Astrocyte (in vitro differentiated cells and primary cell): ENCODE measurements at regions not wholly inside any gene's neighbourhood (a gene's known extent, or its start where the extent isn't known, plus 50 kb on each side); places are given as distances from the start of the nearest gene placed in this dataset.

Experiments used
- DNase-seq: peaks from one replicate; pipeline ENCODE4 v3.0.0-alpha.2; 2010; ENCODE audit warnings: low read depth
- FAIRE-seq: peaks from 2 replicates; lab custom pipeline; 2011; peaks lifted over from hg19 to GRCh38; lab: Jason Lieb, UNC
- H2AFZ ChIP-seq: 2 replicates; pipeline ENCODE4 v1.6.0; 2012; ENCODE audit warnings: low read depth, low read length, inconsistent platforms
- H3K27ac ChIP-seq: 2 replicates; pipeline ENCODE4 v1.5.1; 2011; ENCODE audit warnings: low read depth, low read length, inconsistent platforms
- H3K27me3 ChIP-seq: 2 replicates; pipeline ENCODE4 v1.6.0; 2011; ENCODE audit warnings: low read length, inconsistent platforms; ENCODE audit not compliant: insufficient read depth
- H3K36me3 ChIP-seq: 2 replicates; pipeline ENCODE4 v1.5.1; 2011; ENCODE audit warnings: low read length, inconsistent platforms; ENCODE audit not compliant: insufficient read depth
- H3K4me1 ChIP-seq: 2 replicates; pipeline ENCODE4 v1.5.1; 2011; ENCODE audit warnings: low read length, inconsistent platforms; ENCODE audit not compliant: insufficient read depth
- H3K4me2 ChIP-seq: 2 replicates; pipeline ENCODE4 v1.6.0; 2012; ENCODE audit warnings: low read length, inconsistent platforms
- H3K4me3 ChIP-seq: 2 replicates; pipeline ENCODE4 v1.5.1; 2011; ENCODE audit warnings: low read depth, mild to moderate bottlenecking, low read length, inconsistent platforms; ENCODE audit not compliant: insufficient read depth
- H3K79me2 ChIP-seq: 2 replicates; pipeline ENCODE4 v1.6.0; 2012; ENCODE audit warnings: mild to moderate bottlenecking, low read length, inconsistent platforms; ENCODE audit not compliant: insufficient read depth
- H3K9ac ChIP-seq: 2 replicates; pipeline ENCODE4 v1.6.0; 2012; ENCODE audit warnings: mild to moderate bottlenecking, low read length, inconsistent platforms
- H3K9me3 ChIP-seq: 2 replicates; pipeline ENCODE4 v1.5.1; 2012; ENCODE audit warnings: low read depth, mild to moderate bottlenecking, low read length, inconsistent platforms; ENCODE audit not compliant: insufficient read depth
- H4K20me1 ChIP-seq: 2 replicates; pipeline ENCODE4 v1.6.0; 2012; ENCODE audit warnings: low read length, inconsistent platforms; ENCODE audit not compliant: insufficient read depth
- H3K27ac Mint-ChIP-seq: one replicate; pipeline ENCODE4 v1.8.0; 2021; ENCODE audit warnings: mild to moderate bottlenecking, mixed read lengths; ENCODE audit not compliant: unreplicated experiment
- H3K27me3 Mint-ChIP-seq: one replicate; pipeline ENCODE4 v1.8.0; 2021; ENCODE audit warnings: low read depth, mixed read lengths; ENCODE audit not compliant: unreplicated experiment
- H3K36me3 Mint-ChIP-seq: one replicate; pipeline ENCODE4 v1.8.0; 2021; ENCODE audit warnings: low read depth, mixed read lengths; ENCODE audit not compliant: unreplicated experiment
- H3K4me1 Mint-ChIP-seq: one replicate; pipeline ENCODE4 v1.8.0; 2021; ENCODE audit warnings: low read depth, mixed read lengths; ENCODE audit not compliant: unreplicated experiment
- H3K4me3 Mint-ChIP-seq: one replicate; pipeline ENCODE4 v1.8.0; 2021; ENCODE audit warnings: mild to moderate bottlenecking, moderate library complexity, mixed read lengths; ENCODE audit not compliant: unreplicated experiment
- H3K9me3 Mint-ChIP-seq: one replicate; pipeline ENCODE4 v1.8.0; 2021; ENCODE audit warnings: mild to moderate bottlenecking, mixed read lengths; ENCODE audit not compliant: unreplicated experiment
- CTCF ChIP-seq: IDR thresholded peaks from 2 replicates; pipeline ENCODE4 v1.5.1; 2011; ENCODE audit warnings: low read depth, mild to moderate bottlenecking, inconsistent platforms, low read length, moderate library complexity; ENCODE audit not compliant: insufficient read depth
- EZH2 ChIP-seq: IDR thresholded peaks from 2 replicates; pipeline ENCODE4 v1.6.1; 2012; ENCODE audit warnings: mild to moderate bottlenecking, low read length, inconsistent platforms; ENCODE audit not compliant: insufficient read depth

DNA sequence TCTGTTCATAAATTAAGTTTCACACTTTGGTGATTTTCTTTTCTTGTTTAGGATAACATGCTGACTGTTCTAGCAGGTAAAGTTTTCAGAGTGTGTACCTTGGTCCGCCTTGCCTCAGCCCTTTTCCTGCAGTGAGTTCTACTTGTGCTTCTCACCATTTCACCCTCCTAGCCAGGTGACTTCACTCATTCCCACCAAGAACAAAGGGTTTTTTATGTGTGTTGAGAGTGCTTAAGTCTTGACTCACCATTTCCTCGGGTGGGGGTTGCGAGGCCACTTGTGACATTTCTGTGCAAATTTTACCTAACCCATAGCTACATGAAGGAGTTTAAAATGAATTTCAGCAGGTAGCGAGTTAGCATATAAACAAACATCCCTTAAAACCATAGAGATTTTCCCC lies 81.4 kb downstream of the C3orf38 start:
- no peak for TF ChIP-seq EZH2
- TF ChIP-seq CTCF: no peak
- H4K20me1 ChIP-seq: no peaks in the 10 kb centered on the region
- Mint-ChIP-seq H3K9me3 (no peaks in the 10 kb centered on the region), H3K4me3 (no peak overlapping the region), H3K36me3 (no peaks in the 10 kb centered on the region), H3K27ac (peak overlapping the region; percentile 84), H3K27me3 (no peaks in the 10 kb centered on the region), H3K4me1 (peaks cover 17% of the 10 kb centered on the region)
- H3K79me2 ChIP-seq: no peaks in the 10 kb centered on the region
- no peak overlapping the region for H3K9ac ChIP-seq
- no peak overlapping the region for H2AFZ ChIP-seq
- DNase-seq (peak; percentile 44), FAIRE-seq (no peak)
- H3K4me3 ChIP-seq: no peak overlapping the region
- no peaks in the 10 kb centered on the region for H3K9me3 ChIP-seq
- H3K27me3 ChIP-seq: no peaks in the 10 kb centered on the region
- H3K4me2 ChIP-seq: peak overlapping the region; percentile 47
- H3K4me1 ChIP-seq: peaks cover 3% of the 10 kb centered on the region
- H3K36me3 ChIP-seq: no peaks in the 10 kb centered on the region
- H3K27ac ChIP-seq: no peak overlapping the region

GRCh38 chr3:88231632-88232031 lies 81.9 kb downstream of the C3orf38 start:
- Histone ChIP-seq H3K9me3 (no peaks in the 10 kb centered on the region), H3K4me2 (peak overlapping the region; percentile 47), H2AFZ (no peak overlapping the region), H3K9ac (no peak overlapping the region), H3K36me3 (no peaks in the 10 kb centered on the region), H3K27ac (no peak overlapping the region), H3K4me1 (peaks cover 3% of the 10 kb centered on the region), H3K27me3 (no peaks in the 10 kb centered on the region), H3K4me3 (no peak overlapping the region), H3K79me2 (no peaks in the 10 kb centered on the region), H4K20me1 (no peaks in the 10 kb centered on the region)
- no peaks in the 10 kb centered on the region for H3K27me3 Mint-ChIP-seq
- FAIRE-seq (no peak), DNase-seq (no peak)
- H3K36me3 Mint-ChIP-seq: no peaks in the 10 kb centered on the region
- no peaks in the 10 kb centered on the region for H3K9me3 Mint-ChIP-seq
- peak overlapping the region; percentile 84 for H3K27ac Mint-ChIP-seq
- no peak overlapping the region for H3K4me3 Mint-ChIP-seq
- TF ChIP-seq CTCF (no peak), EZH2 (no peak)
- H3K4me1 Mint-ChIP-seq: peaks cover 17% of the 10 kb centered on the region

- Mint-ChIP-seq H3K4me1 (peaks cover 17% of the 10 kb centered on the region), H3K4me3 (no peak overlapping the region), H3K9me3 (no peaks in the 10 kb centered on the region), H3K36me3 (no peaks in the 10 kb centered on the region), H3K27ac (no peak overlapping the region), H3K27me3 (no peaks in the 10 kb centered on the region)
- FAIRE-seq (peak; percentile 39), DNase-seq (peak; percentile 63)
- no peak overlapping the region for H3K9ac ChIP-seq
- no peak overlapping the region for H2AFZ ChIP-seq
- H3K27me3 ChIP-seq: no peaks in the 10 kb centered on the region
- TF ChIP-seq EZH2 (no peak), CTCF (no peak)
- H3K36me3 ChIP-seq: no peaks in the 10 kb centered on the region
- no peaks in the 10 kb centered on the region for H3K79me2 ChIP-seq
- H3K4me1 ChIP-seq: peaks cover 3% of the 10 kb centered on the region
- no peaks in the 10 kb centered on the region for H3K9me3 ChIP-seq
- no peak overlapping the region for H3K4me3 ChIP-seq
- H3K27ac ChIP-seq: no peak overlapping the region
- no peak overlapping the region for H3K4me2 ChIP-seq
- no peaks in the 10 kb centered on the region for H4K20me1 ChIP-seq
Measured at GRCh38 chr3:88235102-88235501, 85.3 kb downstream of the C3orf38 start.
